ENCODE measurements at regions not wholly inside any gene's neighbourhood (a gene's known extent, or its start where the extent isn't known, plus 50 kb on each side); places are given as distances from the start of the nearest gene placed in this dataset.

DNA sequence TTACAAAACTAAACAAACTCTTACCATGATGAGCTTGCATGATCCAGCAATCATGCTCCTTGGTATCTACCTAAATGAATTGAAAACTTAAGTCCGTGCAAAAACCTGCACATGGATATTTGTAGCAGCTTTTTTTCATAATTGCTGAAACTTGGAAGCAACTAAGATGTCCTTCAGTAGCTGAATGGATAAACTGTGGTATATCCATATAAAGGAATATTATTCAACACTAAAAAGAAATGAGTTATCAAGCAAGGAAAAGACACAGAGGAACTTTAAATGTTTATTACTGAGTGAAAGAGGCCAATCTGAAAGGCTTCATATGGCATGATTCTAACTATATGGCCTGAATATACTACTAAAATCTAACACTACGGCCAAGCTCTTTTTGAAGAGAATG, 139.1 kb upstream of the ZNF608 start:
- intact Hi-C loops (cut with DNase I; ENCODE audit: low total_unique reads): no loop called here
- Histone ChIP-seq H3K27ac (no peak overlapping the region), H3K4me3 (no peak overlapping the region), H3K27me3 (no peaks in the 10 kb centered on the region), H3K9me3 (no peaks in the 10 kb centered on the region), H3K36me3 (no peaks in the 10 kb centered on the region), H3K4me1 (peaks cover 21 to 28% of the 10 kb centered on the region in 2 donors)
- ATAC-seq (no peak), DNase-seq (no peak)
- in situ Hi-C loops (cut with MboI; ENCODE audit: low sequenced_read_pairs in 4 of 4): no loop called here
- TF ChIP-seq POLR2A (IDR thresholded peaks at IDR 0.05): no peak
- TF ChIP-seq, protein P1, sequence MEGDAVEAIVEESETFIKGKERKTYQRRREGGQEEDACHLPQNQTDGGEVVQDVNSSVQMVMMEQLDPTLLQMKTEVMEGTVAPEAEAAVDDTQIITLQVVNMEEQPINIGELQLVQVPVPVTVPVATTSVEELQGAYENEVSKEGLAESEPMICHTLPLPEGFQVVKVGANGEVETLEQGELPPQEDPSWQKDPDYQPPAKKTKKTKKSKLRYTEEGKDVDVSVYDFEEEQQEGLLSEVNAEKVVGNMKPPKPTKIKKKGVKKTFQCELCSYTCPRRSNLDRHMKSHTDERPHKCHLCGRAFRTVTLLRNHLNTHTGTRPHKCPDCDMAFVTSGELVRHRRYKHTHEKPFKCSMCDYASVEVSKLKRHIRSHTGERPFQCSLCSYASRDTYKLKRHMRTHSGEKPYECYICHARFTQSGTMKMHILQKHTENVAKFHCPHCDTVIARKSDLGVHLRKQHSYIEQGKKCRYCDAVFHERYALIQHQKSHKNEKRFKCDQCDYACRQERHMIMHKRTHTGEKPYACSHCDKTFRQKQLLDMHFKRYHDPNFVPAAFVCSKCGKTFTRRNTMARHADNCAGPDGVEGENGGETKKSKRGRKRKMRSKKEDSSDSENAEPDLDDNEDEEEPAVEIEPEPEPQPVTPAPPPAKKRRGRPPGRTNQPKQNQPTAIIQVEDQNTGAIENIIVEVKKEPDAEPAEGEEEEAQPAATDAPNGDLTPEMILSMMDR (IDR thresholded peaks at IDR 0.05 in 4 of 5, conservative IDR thresholded peaks at IDR 0.05 in 1 of 5): no peak

DNA sequence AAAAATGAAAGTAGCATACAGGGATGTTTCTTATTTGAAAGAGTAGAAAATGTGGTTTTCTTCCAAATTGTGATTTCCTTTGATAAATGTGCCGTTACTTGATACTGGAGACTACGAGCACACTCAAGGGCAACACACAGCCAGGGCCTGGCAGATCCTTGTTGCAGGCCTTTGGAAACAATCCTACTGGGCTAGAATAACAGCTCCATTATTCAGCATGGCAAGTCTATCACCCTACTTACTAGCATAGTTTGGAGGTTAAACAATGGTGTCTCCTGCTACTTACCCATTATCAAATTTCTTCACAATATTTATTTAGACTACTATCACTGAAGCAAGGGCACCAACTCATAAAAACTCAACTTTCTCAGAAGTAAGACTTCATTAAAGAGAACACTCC, 140.8 kb upstream of the ZNF608 start:
- DNase-seq: peak; percentile 30 to 47
- Histone ChIP-seq H3K4me1 (peaks cover 21 to 28% of the 10 kb centered on the region in 2 donors), H3K9me3 (no peaks in the 10 kb centered on the region), H3K36me3 (no peaks in the 10 kb centered on the region), H3K27ac (peak overlapping the region; percentile 12 to 69 (median 42)), H3K27me3 (no peaks in the 10 kb centered on the region), H3K4me3 (no peak overlapping the region)
- intact Hi-C loops (cut with DNase I; ENCODE audit: low total_unique reads): no loop called here
- peak; percentile 96 to 97 for ATAC-seq
- TF ChIP-seq POLR2A (IDR thresholded peaks at IDR 0.05): no peak
- TF ChIP-seq, protein P1 (IDR thresholded peaks at IDR 0.05 in 4 of 5, conservative IDR thresholded peaks at IDR 0.05 in 1 of 5): no peak
- in situ Hi-C loops (cut with MboI; ENCODE audit: low sequenced_read_pairs in 4 of 4): no loop called here

DNA sequence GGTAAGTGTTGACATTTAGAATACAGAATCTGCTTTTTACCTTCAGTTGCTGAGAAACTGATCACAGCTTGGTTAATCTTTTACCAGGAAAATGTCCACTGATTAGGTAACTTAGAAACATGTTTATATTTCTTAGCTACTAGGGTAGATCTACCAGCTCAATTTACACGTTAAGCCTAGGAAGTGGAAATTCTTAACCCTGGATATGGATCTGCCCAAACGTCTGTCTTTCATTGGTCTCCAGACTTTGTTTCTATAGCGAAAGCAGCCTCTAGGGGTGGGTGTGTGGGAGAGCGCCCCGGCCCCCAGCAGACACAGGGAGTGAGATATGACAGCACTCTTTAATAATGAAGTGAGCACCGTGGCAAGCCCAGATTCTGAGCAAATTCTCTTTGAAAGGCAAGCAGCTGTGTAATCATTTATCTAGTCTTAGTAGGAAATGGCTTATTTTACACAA, 141.6 kb upstream of the ZNF608 start:
- in situ Hi-C loops (cut with MboI; ENCODE audit: low sequenced_read_pairs in 4 of 4): no loop called here

DNA sequence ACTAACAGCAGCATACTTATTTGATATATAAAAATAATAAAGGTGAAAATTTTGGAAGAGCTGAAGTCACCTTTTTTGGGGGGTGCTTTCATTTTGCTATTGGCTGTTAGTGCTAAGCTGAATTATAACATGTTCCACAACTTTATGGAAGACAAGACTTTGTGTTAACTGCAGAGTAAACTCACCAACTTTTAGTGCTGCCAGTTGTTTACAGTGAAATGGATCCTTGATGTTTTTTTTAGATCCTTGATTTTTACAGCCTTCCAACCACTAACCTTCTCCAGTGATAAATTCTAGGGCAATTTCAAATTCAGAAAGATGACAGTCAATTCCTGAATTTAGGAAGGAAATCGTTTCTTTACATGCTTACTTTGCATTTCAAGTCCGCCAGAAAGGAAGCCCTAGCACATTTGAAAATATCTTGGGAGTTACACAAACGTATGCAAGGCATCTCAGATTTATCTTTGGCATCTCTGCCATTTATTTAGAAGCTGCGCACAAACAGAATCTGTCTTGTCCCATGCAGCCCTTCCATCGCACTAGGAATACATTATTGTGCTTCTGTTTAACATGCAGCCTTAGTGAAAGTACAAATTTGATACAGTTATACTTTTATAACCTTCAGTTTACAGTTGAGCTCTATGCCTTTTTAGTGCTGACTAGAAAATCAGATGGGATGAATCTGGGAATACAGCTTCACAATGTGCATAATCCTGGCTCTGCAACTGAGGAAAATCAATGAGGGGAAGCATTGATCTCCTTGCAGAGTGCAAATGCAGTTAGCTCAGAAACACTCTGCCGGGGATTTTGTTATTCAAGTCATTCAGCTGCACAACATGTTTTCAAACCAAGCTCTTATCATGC, 142.4 kb upstream of the ZNF608 start:
- intact Hi-C loops (cut with DNase I; ENCODE audit: low total_unique reads) (no loop called here), in situ Hi-C loops (cut with MboI; ENCODE audit: low sequenced_read_pairs in 4 of 4) (no loop called here)
- Histone ChIP-seq H3K36me3 (no peaks in the 10 kb centered on the region), H3K27ac (peak overlapping the region; percentile 27 to 69 (median 46)), H3K4me3 (peak overlapping the region in 3 of 4 donors; percentile 8 to 20 (median 11)), H3K27me3 (no peaks in the 10 kb centered on the region), H3K4me1 (peaks cover 21 to 28% of the 10 kb centered on the region in 2 donors), H3K9me3 (no peaks in the 10 kb centered on the region)
- DNase-seq (no peak), ATAC-seq (peak in 1 of 2 donors; percentile 23)
- TF ChIP-seq, protein P1 (IDR thresholded peaks at IDR 0.05 in 4 of 5, conservative IDR thresholded peaks at IDR 0.05 in 1 of 5): no peak
- TF ChIP-seq POLR2A (IDR thresholded peaks at IDR 0.05): no peak

More for the DNA sequence above, 141.6 kb upstream of the ZNF608 start:
- peak overlapping the region in 2 of 4 donors; percentile 11 to 20 for H3K4me3 ChIP-seq
- TF ChIP-seq, protein P1 (IDR thresholded peaks at IDR 0.05 in 4 of 5, conservative IDR thresholded peaks at IDR 0.05 in 1 of 5): peak in 1 of 5 experiments; percentile 19
- no peak for TF ChIP-seq POLR2A (IDR thresholded peaks at IDR 0.05)
- H3K36me3 ChIP-seq: no peaks in the 10 kb centered on the region
- no peaks in the 10 kb centered on the region for H3K9me3 ChIP-seq
- H3K27ac ChIP-seq: peak overlapping the region; percentile 27 to 69 (median 46)
- no peaks in the 10 kb centered on the region for H3K27me3 ChIP-seq
- DNase-seq (no peak), ATAC-seq (peak; percentile 35 to 54)
- H3K4me1 ChIP-seq: peaks cover 21 to 28% of the 10 kb centered on the region in 2 donors
- intact Hi-C loops (cut with DNase I; ENCODE audit: low total_unique reads): no loop called here

All from gastrocnemius medialis (tissue), 4 donors.